OCI-LY7 (cell line): ENCODE measurements at regions not wholly inside any gene's neighbourhood (a gene's known extent, or its start where the extent isn't known, plus 50 kb on each side); places are given as distances from the start of the nearest gene placed in this dataset.

Experiments used
- BruUV-seq: library from RNA; stranded (reverse); fragments of 400-500 nt; replicated peaks from 2 replicates; lab custom pipeline; 2021; lab: Mats Ljungman, UMichigan
- CTCF ChIA-PET: fragments of 300-600 bp; sonication (Branson Sonifier 250); formaldehyde crosslinking; loops from one replicate; lab custom pipeline; 2022; ENCODE audit warnings: antibody characterized with exemption; ENCODE audit not compliant: unreplicated experiment; lab: Charles Lee
- POLR2A ChIA-PET: fragments of 300-600 bp; sonication (Branson Sonifier 250); formaldehyde crosslinking; loops from one replicate; lab custom pipeline; 2022; ENCODE audit warnings: antibody characterized with exemption; lab: Charles Lee
- DNase-seq: peaks from one replicate; pipeline ENCODE4 v3.0.0-alpha.2; 2015; ENCODE audit warnings: low spot score
- H2AFZ ChIP-seq: fragments of 200-600 bp; sonication (generic), shearing (Covaris generic); 2 replicates; pipeline ENCODE4 v1.6.1; 2014; ENCODE audit warnings: mild to moderate bottlenecking, antibody characterized with exemption, low read length, moderate library complexity
- H3K27ac ChIP-seq: fragments of 200-600 bp; sonication (generic); 2 replicates; pipeline ENCODE4 v1.5.1; 2014; ENCODE audit warnings: mixed run types, low read depth, mild to moderate bottlenecking, moderate library complexity, low read length, inconsistent platforms; ENCODE audit not compliant: poor library complexity, severe bottlenecking
- H3K36me3 ChIP-seq: fragments of 200-600 bp; sonication (generic); 2 replicates; pipeline ENCODE4 v1.6.1; 2014; ENCODE audit warnings: mild to moderate bottlenecking, antibody characterized with exemption, low read length, moderate library complexity, mixed read lengths; ENCODE audit not compliant: insufficient read depth
- H3K4me1 ChIP-seq: fragments of 200-600 bp; sonication (generic); 2 replicates; pipeline ENCODE4 v1.5.1; 2014; ENCODE audit warnings: mild to moderate bottlenecking, low read length; ENCODE audit not compliant: insufficient read depth, poor library complexity, severe bottlenecking
- H3K4me2 ChIP-seq: fragments of 200-600 bp; sonication (generic); 2 replicates; pipeline ENCODE4 v1.6.1; 2014; ENCODE audit warnings: mild to moderate bottlenecking, low read length
- H3K4me3 ChIP-seq: fragments of 200-600 bp; sonication (generic); 2 replicates; pipeline ENCODE4 v1.5.1; 2014; ENCODE audit warnings: mild to moderate bottlenecking, low read depth, low read length; ENCODE audit not compliant: poor library complexity, severe bottlenecking
- H3K79me2 ChIP-seq: fragments of 200-600 bp; sonication (generic); 2 replicates; pipeline ENCODE4 v1.6.1; 2016; ENCODE audit warnings: low read depth, mild to moderate bottlenecking, low read length, moderate library complexity, mixed read lengths; ENCODE audit not compliant: insufficient read depth
- H3K9me2 ChIP-seq: fragments of 200-600 bp; sonication (generic); 2 replicates; pipeline ENCODE4 v1.6.1; 2016; ENCODE audit warnings: mild to moderate bottlenecking, low read length, mixed read lengths; ENCODE audit not compliant: insufficient read depth
- H3K9me3 ChIP-seq: fragments of 200-600 bp; sonication (generic); 2 replicates; pipeline ENCODE4 v1.6.1; 2014; ENCODE audit warnings: mild to moderate bottlenecking, mixed run types, low read length, mixed read lengths
- H4K20me1 ChIP-seq: fragments of 200-600 bp; sonication (generic); 2 replicates; pipeline ENCODE4 v1.6.1; 2014; ENCODE audit warnings: mild to moderate bottlenecking, antibody characterized with exemption, low read length, moderate library complexity, mixed read lengths; ENCODE audit not compliant: insufficient read depth
- EZH2phosphoT487 ChIP-seq: fragments of 200-600 bp; sonication (generic); IDR thresholded peaks from 2 replicates; pipeline ENCODE4 v1.6.1; 2018; ENCODE audit warnings: low read depth, borderline replicate concordance, mild to moderate bottlenecking, mixed run types, antibody characterized with exemption, low read length, moderate library complexity, mixed read lengths
- intact Hi-C: fragments of 100-400 bp; cut with micrococcal nuclease; formaldehyde crosslinking; loops from one replicate; pipeline ENCODE4 v1.10.0; 2022; ENCODE audit not compliant: unreplicated experiment
- TF ChIP-seq, protein P1 (sequence below): fragments of 200-600 bp; sonication (generic); conservative IDR thresholded peaks from 2 replicates; pipeline ENCODE4 v1.5.1; 2014; ENCODE audit warnings: mild to moderate bottlenecking, antibody characterized with exemption, low read length, moderate library complexity, mixed read lengths

DNA sequence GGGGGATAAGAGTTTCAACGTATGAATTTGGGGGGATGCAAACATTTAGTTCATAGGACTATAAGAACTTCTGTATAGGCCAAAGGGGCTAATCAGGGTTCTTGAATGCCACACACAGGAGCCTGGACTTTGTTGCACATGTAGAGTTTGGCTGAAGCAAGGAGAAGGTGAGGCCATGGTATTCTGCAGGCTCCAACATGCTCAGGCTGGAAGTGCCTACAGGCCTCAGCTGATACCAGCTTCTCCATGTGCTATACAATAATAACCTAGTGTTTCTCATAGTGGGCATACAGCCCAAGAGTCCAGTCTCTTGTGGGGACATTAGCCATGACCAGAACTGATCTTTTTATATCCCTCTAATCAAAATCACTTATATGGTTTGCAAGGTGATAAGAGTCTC lies 399.7 kb upstream of the MCTP2 start:
- no peak for DNase-seq
- H3K4me2 ChIP-seq = no peak overlapping the region
- TF ChIP-seq EZH2phosphoT487 = no peak
- TF ChIP-seq, protein P1, sequence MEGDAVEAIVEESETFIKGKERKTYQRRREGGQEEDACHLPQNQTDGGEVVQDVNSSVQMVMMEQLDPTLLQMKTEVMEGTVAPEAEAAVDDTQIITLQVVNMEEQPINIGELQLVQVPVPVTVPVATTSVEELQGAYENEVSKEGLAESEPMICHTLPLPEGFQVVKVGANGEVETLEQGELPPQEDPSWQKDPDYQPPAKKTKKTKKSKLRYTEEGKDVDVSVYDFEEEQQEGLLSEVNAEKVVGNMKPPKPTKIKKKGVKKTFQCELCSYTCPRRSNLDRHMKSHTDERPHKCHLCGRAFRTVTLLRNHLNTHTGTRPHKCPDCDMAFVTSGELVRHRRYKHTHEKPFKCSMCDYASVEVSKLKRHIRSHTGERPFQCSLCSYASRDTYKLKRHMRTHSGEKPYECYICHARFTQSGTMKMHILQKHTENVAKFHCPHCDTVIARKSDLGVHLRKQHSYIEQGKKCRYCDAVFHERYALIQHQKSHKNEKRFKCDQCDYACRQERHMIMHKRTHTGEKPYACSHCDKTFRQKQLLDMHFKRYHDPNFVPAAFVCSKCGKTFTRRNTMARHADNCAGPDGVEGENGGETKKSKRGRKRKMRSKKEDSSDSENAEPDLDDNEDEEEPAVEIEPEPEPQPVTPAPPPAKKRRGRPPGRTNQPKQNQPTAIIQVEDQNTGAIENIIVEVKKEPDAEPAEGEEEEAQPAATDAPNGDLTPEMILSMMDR = no peak
- H3K9me3 ChIP-seq = no peaks in the 10 kb centered on the region
- H3K27ac ChIP-seq = no peak overlapping the region
- ChIA-PET CTCF (no interaction called here), POLR2A (no interaction called here)
- H3K36me3 ChIP-seq = no peaks in the 10 kb centered on the region
- H3K79me2 ChIP-seq = no peaks in the 10 kb centered on the region
- H2AFZ ChIP-seq = no peak overlapping the region
- H3K9me2 ChIP-seq = no peaks in the 10 kb centered on the region
- no peaks in the 10 kb centered on the region for H3K4me1 ChIP-seq
- H3K4me3 ChIP-seq = no peak overlapping the region
- intact Hi-C loops = no loop called here
- no TSS peak for BruUV-seq
- H4K20me1 ChIP-seq = no peaks in the 10 kb centered on the region

DNA sequence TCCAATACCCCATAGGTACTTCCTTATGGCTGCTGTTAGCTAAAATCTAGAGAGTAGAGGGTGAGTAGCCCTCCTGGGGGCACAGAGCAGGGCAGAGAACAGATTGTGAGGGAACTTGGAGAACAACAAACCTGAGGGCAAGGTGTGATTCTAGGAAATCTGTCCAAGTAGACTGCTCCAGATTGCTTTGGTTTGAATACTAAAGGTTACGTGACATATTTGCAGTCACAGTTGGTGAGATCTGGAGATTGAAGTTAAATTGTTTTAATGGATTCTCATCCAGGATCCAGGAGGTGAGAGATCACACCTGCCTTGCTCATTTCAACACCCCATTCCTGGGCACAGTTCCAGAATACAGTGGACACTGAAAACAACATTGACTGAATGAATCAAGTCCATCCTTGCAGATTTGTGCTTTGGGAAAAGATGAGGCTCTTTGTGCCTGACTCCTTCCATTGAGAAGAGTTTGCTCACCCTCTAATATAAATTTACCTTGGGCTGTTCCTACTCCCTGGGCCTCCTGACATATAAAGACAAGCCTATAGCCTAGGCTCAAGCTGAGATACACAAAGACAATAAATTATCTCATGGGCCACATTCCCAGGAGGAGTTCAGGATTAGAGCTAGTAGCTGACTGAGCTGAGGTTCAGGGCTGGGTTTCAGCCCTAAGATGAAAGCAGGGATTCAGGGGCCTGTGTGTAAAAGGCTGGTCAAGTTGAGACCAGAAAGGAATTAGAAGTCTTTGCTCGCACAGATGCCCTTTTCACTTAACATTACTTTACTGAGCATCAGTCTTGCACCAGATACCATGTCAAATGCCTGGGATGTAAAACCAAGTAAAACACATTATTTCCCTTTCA lies 400.9 kb upstream of the MCTP2 start:
- DNase-seq = no peak
- Histone ChIP-seq H4K20me1 (no peaks in the 10 kb centered on the region), H2AFZ (no peak overlapping the region), H3K4me2 (no peak overlapping the region), H3K36me3 (no peaks in the 10 kb centered on the region), H3K79me2 (no peaks in the 10 kb centered on the region), H3K9me2 (no peaks in the 10 kb centered on the region), H3K9me3 (no peaks in the 10 kb centered on the region), H3K27ac (no peak overlapping the region), H3K4me3 (no peak overlapping the region), H3K4me1 (no peaks in the 10 kb centered on the region)
- ChIA-PET CTCF (no interaction called here), POLR2A (interaction anchor here (0.6 to 0.7 kb wide), 2 partner anchors 51 to 360 kb away, joined by 3 to 8 read pairs; no protein-coding TSS in a partner anchor)
- intact Hi-C loops = no loop called here
- BruUV-seq = no TSS peak
- TF ChIP-seq, protein P1 = no peak
- no peak for TF ChIP-seq EZH2phosphoT487
